Caki2 (cell line): ENCODE measurements at regions not wholly inside any gene's neighbourhood (a gene's known extent, or its start where the extent isn't known, plus 50 kb on each side); places are given as distances from the start of the nearest gene placed in this dataset.
A peak's percentile ranks its signal among the peaks of the same experiment; 100 is the strongest.
"Not testable (repeated sequence)": the region's sequence is repeated elsewhere in the genome, so short reads cannot be mapped to it uniquely, and the experiment has no call there.

Experiments used
- DNase-seq: peaks from one replicate; pipeline ENCODE4 v3.0.0-alpha.2; 2015; ENCODE audit warnings: low read depth
- in situ Hi-C: cut with HindIII; loops from 2 replicates; pipeline ENCODE4 v1.10.0; 2016; ENCODE audit warnings: low sequenced_read_pairs, low pct_unique_long_range_greater_than_20kb, mixed read lengths

- DNase-seq = no peak
- in situ Hi-C loops = no loop called here
These were observed 144.4 kb upstream of the NBPF11 start for GRCh38 chr1:148296511-148296910.

- in situ Hi-C loops = no loop called here
- no peak for DNase-seq
These were observed 142.2 kb upstream of the NBPF11 start for GRCh38 chr1:148294116-148294807.

- no peak for DNase-seq
- in situ Hi-C loops = no loop called here
These were observed 141.6 kb upstream of the NBPF11 start for GRCh38 chr1:148293651-148294050.

GRCh38 chr1:148292915-148293314 is 140.8 kb upstream of the NBPF11 start:
- DNase-seq = no peak
- in situ Hi-C loops = no loop called here

- in situ Hi-C loops = no loop called here
- no peak for DNase-seq
These were observed 138.8 kb upstream of the NBPF11 start for GRCh38 chr1:148290881-148291280.

DNA sequence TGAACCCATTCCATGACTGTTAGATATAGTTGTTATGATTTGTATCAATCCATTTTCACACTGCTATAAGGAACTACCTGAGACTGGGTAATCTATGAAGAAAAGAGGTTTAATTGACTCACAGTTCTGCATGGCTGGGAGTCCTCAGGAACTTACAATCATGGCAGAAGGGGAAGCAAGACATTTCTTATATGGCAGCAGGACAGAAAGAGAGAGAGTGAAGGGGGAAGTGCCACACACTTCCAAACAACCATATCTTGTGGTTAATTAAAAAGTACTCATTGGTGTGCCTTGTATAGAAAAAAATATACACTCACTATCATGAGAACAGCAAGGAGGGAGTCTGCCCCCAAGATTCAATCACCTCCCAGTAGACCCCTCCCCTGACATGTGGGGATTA is 137.6 kb upstream of the NBPF11 start:
- in situ Hi-C loops = no loop called here
- DNase-seq = no peak

DNA sequence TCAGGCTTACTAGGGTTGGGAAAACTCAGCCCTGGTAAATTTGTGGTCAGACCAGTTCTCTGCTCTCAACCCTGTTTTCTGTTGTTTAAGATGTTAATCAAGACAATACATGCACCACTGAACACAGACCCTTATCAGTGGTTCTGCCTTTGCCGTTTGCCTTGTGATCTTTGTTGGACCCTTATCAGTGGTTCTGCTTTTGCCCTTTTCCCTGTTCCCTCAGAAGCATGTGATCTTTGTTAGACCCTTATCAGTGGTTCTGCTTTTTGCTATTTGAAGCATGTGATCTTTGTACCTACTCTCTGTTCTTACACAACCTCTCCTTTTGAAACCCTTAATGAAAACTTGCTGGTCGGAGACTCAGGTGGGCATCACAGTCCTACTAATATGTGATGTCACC is 133.9 kb upstream of the NBPF11 start:
- in situ Hi-C loops, DNase-seq: not testable (repeated sequence)

- in situ Hi-C loops, DNase-seq: not testable (repeated sequence)
These were observed 128.9 kb upstream of the NBPF11 start for GRCh38 chr1:148280831-148281572.

DNA sequence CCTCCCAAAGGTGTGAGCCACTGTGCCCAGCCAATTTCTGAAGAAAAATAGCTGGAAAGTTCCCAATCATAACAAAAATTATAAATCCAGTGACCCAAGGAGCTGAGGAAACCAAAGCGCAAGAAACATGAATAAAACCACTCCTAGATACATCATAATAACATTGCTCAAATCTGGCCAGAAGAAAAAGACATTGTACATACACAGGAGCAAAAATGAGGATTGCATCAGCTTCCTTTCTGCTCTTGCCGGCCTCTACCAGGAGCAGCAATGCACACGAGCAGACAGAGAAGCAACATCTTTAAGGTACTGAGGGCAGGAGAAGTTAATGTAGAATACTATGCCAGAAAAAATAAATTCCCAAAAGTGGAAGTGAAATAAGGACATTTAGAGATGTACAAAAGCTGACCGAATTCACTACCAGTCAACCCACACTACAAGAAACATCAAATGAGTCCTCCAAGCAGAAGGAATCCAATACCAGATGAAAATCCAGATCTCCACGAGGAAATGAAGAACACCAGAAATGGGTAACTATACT is 127.0 kb upstream of the NBPF11 start:
- in situ Hi-C loops, DNase-seq: not testable (repeated sequence)

DNA sequence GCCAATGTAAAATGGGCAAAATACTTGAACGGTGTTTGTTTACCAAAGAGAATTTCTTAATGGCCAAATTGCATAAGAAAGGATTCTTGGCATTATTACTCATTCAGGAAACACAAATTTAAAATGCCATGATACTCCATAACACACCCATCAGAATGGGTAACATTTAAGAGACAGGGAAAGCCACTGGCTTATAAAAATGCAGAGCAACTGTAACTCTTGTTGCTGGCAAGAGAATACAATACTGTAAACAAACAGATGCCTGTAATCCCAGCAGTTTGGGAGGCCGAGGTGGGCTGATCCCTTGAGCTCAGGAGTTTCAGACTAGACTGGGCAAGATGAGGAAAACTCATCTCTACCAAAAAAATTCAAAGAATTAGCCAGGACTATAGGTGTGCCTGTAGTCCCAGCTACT is 125.8 kb upstream of the NBPF11 start:
- DNase-seq, in situ Hi-C loops: not testable (repeated sequence)

GRCh38 chr1:148267066-148267465 is 115.0 kb upstream of the NBPF11 start:
- DNase-seq, in situ Hi-C loops: not testable (repeated sequence)

DNA sequence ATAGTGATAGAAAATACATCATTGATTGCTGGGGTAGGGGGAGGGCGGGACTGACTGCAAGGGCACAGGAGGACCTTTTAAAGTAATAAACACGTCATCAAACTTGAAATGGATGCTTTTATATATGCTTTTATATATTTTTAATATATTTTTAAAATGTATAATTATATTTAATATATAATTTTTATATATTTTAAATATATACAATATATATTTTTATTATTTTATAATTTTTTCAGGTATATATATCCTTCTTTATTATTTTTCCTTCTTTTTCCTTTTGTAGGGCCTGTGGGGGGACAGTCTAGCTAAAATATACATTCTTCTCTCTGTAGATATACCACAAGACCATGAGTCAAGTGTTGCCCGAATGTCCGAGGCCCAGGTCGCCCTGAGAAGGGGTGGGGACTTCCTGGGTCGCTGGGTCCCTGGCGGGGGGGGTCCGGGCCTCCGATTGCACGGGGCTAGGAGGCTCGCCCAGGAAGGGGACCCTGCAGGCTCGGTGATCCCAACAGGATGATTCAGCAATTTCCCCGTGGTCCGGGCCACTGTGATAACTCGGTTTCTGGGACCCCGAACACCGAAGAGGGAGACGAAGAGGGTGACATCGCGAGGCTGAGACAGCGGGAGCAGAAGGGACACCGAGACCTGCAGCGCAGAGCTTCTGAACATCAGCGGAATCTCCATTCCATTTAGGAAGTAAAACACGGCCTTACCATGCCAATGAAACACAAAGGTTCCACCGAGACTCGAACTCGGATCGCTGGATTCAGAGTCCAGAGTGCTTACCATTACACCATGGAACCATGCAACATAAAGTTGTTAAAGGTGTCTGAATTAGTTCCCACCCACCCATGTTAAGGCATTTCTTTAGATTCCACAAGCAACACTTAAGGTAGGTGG is 112.5 kb upstream of the NBPF11 start:
- DNase-seq = no peak
- in situ Hi-C loops = no loop called here

DNA sequence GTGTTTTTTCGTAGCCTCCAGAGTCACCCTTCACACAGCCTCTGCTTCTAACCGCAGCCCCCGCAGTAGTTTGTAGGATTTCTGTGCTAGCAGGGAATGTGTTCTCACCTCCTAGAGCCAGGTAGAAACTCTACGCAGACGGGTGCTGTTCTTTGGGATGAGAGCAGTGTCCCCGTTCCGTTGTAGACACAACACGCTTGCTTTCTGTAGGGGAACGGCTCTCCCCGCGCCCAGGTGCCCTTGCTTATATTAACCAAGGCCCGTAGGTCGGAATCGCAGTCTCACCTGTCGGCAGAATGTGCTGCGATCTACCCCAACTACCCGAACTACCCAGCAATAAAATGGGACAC is 111.8 kb upstream of the NBPF11 start:
- DNase-seq = no peak
- in situ Hi-C loops = no loop called here

- in situ Hi-C loops = no loop called here
- DNase-seq = peak; percentile 84
These were observed 111.2 kb upstream of the NBPF11 start for GRCh38 chr1:148263128-148263905.

GRCh38 chr1:148261684-148262083 is 109.6 kb upstream of the NBPF11 start:
- DNase-seq, in situ Hi-C loops: not testable (repeated sequence)

DNA sequence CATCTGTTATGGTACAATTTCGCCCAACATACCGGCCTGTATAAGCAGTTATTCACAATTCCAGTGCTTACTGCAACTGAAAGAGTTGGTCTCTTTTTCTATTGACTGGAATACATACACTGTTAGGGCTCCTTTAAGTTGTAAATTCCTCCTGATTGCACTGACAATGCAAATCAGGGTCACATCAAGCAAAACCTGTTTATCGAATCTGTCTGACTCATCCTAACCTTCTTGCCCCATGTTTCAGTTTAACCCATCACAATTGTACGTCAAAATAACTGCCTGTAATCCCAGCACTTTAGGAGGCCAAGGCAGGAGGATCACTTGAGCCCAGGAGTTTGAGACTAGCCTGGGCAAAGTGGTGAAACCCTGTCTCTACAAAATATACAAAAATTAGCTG is 105.8 kb upstream of the NBPF11 start:
- in situ Hi-C loops = not testable (repeated sequence)

DNA sequence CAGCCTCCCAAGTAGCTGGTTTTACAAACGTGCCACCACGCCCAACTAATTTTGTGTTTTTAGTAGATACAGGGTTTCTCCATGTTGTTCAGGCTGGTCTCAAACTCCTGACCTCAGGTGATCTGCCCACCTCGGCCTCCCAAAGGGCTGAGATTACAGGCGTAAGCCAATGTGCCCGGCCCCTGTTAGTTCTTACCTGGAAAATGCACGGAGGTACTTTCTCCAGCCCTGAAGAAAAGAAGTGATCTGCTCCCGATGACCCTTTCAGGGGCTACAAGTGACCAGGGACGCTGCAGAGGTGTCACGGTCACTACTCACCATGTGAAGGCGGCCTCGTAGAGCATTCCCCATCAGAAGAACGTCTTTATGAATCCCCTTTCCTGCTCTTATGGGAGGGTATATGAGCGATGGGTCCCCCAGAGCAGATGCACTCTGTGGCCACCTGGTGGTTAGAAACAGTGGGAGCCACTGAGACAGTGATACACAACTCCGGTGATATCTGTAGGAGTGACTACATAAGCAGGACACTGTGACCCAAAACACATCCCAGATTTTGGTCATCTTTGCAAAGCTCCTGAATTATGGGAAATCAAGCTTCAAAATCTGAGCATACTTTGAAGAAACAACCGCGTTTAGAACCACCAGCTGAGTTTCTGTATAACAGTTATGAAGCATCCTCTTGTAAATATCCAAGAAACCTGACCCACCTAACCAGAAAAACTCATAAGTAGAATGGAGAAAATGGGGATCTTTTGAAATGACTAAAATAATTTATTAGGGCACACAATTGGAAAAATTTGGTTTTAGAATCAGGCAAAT is 102.7 kb upstream of the NBPF11 start:
- DNase-seq = peak; percentile 12
- in situ Hi-C loops = not testable (repeated sequence)

More for the DNA sequence above, 105.8 kb upstream of the NBPF11 start:
- DNase-seq = not testable (repeated sequence)
